ENCODE measurements at regions not wholly inside any gene's neighbourhood (a gene's known extent, or its start where the extent isn't known, plus 50 kb on each side); places are given as distances from the start of the nearest gene placed in this dataset.
"Not testable (repeated sequence)": the region's sequence is repeated elsewhere in the genome, so short reads cannot be mapped to it uniquely, and the experiment has no call there.

DNA sequence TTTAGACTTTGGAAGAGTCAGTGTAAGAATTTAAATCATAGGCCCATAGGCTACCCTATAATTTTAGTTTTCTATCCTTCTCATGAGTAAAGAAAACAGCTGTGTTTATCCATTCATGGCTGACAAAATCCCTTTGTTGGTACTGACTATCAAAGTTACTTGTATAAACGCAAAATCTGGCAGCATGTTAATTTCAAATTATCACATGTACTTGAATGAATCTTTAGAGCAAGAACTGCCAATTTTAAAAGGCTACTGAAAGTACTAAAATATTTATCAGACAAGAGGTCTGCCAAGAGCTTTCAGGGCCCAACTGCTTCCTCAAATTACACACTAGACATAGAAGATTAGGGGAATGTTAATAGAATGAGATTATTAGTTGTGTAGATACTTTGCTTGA is 66.6 kb downstream of the MYL12B start:
- DNase-seq = no peak

DNA sequence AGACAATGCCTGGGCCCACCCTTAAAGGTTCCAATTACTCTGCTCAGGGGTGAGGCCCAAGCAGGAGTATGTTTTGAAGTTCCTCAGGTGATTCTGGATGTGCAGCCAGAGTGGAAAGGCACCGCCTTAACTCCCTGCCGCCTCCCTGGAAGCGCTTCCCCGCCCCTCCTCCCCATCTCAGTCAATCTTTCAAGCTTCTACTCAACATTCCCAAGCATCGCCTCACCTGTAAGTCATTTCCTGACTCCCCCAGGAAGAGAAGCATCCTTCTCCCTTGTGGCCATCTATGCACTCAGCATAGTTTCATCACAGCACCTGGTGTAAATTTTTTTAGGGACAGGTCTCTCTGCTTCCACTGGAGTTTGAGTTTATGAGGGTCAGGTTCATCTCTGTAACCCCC is 67.5 kb downstream of the MYL12B start:
- DNase-seq = no peak

DNA sequence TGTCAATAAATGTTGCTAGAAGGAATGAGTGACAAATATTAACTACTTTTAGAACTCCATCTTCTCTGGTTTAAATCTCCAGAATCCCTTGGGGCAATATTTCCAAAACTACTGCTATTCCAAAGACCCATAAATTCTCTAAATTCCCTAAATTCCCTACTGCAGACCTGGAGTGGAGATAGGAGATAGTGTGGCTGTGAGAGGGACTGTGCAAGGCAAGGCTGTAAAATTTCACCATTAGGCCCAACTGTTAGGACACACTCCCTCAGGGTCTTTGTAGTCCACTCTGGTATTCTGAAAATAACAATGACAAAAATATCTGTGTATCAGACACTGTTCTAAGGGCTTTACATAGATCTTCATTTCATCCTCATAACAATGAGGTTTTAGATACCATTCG is 67.9 kb downstream of the MYL12B start:
- DNase-seq = no peak

DNA sequence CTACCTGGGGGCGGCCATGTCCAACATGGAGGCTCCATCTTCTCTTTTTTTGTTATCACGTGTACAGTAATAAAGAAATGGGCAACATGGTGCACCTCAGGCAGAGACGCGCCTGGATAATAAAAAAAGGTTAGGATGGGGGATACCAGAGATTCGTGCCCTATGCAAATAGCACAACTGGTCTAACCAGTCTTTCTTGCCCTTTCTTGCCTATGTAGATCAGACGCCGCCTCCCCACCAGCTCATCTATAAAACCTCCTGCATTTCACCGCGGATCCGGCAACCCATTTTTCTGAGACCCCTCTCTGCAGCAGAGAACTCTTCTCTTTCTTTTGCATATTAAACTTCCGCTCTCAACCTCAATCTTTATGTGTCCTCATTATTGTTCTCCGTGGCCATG is 68.7 kb downstream of the MYL12B start:
- no peak for DNase-seq

DNA sequence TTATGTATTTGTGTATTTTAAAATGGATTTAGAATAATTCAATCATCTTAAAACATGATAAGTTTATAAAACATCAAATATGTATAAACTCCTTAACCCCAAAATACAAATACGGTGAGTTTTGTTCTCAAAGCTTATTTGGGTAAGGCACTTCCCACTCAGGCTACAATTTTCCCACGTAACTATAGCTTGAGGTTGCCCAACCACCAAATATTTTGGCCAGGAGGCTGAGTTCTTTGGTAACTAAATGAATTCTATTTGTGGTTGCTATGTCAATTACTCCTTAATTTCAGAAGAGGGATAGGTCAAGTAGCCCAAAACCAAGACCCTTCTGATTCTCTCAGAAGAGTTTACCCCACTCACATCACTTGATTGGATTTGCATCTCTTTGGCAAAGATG is 70.4 kb downstream of the MYL12B start:
- no peak for DNase-seq

DNA sequence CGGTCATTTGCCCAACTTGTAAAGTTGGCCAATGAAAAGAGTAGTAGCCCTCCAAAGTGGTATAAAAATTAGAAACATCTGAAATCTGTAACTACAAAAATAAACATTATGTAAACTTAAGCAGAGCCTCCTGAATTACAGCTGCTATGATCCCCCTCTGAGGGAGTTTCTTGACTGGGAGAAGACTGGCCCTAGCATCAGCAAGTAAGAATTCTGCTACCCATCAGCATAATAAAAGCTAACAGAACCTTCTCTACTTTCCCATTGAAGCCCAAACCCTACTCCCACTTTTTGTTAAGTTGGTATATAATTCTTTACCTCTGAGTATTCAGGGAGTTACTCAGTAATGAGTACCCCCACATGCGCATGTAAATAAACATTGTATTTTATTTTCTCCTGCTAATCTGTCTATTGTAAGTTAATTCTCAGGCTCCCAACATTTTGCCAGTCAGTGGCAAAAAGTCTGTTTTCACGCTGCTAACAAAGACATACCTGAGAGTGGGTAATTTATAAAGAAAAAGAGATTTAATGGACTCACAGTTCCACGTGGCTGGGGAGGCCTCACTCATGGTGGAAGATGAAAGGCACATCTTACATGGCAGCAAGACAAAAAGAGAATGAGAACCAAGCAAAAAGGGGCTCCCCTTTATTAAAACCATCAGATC is 71.3 kb downstream of the MYL12B start:
- DNase-seq = no peak

DNA sequence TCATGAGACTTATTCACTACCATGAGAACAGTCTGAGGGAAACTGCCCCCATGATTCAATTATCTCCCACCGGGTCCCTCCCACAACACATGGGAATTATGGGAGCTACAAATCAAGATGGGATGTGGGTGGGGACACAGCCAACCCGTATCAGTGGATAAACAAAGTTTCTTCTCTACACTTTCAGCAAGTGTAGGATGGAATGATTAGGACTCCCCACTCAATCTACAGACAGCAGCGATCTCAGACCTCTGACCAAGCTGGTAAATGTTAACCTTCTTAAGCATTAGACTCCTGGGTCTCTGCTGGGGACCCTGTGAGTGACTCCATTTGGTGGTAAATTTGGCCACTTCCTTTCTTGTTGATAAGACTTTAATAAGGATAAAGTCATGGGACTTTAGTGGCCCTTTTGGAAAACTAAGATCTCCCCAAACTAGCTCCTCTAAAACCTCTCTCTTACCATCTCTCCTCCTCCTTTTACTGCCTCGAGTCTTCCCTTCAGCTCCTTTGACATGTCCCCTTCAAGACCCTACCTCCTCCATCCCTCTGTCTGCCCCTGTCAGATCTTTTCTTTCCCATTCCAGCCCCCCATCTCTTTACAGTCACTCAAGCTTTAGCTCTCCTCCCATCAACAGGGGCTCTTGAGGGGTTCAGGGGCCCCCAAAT is 71.9 kb downstream of the MYL12B start:
- no peak for DNase-seq

DNA sequence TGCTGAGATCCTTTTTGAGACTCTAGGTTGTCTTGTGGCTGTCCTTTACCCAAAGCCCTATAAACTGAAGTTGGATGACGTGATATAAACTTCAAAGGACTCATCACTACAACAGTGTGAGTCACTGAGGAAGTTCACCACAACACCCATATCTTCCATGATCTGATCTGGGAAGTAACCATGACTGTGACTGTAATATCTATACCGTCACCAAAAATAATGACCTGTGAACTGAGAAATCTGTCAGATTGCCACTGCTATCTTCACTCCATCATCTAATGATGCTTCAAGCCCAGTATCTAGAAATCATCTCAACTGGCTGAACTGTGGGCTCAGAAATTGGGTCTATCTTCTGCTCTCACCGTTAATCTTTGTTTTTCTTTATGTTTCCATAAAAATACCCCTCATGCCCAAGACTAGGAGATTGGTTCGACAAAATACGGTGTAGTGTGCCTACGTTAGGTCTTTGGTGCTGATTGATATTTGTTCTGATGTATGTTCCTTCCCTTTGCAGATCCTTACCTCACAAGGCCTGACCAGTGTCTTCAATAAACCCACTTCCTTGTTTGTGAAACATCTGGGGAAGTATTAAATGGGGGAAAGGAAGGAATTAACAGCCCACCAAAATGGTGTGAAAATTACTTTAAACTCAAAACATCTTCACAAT is 78.2 kb downstream of the MYL12B start:
- DNase-seq = no peak

DNA sequence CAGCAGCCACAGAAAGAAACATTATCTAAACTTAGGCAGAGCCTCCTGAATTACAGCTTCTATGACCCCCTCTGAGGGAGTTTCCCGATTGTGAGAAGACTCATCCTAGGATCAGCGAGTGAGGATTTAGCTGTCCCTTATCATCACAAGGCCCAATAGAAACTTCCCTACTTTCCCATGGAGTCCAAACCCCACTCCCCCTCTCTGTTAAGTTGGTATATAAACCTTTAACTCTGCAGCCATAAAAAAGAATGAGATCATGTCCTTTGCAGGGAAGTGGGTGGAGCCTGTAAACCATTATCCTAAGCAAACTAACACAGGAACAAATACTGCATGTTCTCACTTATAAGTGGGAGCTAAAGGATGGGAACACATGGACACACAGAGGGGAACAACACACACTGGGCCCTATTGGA is 78.8 kb downstream of the MYL12B start:
- DNase-seq = no peak

DNA sequence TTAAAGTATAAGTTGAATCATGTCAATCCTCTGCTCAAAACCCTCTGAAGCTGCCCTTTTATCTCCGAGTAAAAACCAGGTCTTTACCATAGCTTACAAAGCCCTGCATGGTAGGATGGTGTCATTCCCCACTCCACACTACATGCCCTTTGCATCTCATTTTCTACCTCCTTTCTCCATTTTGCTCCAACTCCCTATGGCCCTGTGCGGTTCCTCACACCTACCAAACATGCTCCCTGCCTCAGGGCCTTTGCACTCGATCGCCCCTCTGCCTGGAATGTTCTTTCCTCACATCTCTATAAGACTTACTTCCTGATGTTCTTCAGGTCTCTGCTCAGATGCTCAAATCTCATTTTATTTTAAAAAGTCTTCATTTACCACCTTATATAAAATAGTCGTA is 80.7 kb downstream of the MYL12B start:
- DNase-seq = no peak

DNA sequence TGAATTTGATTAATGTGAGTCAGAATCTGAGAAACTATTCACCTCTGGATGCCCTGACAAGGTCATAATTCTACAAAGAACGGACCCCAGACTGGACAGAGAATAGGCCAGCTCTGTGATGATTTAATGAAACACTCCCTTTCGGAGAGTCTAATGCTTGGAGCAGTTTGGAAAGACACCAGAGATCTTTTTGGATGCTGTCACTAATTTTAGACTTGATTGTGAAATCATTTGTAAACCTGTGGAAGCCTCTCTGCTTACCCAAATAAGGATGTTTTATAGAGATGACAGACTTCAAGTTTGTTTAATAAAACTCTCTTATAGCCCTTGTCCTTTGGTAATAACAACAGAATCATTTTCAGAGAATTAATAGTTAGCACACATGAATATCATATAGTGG is 83.5 kb downstream of the MYL12B start:
- DNase-seq = no peak

DNA sequence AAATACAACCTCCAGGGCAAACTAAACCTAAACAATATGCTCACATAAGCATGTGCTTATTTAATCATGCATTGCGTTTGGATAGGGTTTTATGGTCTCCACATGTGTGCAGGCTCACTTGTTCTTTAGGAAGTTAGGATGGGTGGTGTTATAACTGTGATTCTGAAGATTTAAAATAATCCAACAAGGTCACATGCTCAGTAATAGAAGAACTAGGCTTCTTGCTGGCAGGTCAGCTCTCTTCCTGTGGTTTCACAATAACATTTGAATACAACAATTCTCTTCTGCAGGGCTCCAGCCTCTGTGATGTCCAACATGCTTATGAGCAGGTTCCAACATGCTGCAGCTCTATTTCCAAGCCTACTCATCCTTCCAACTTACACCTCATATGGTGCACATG is 84.0 kb downstream of the MYL12B start:
- DNase-seq = no peak

DNA sequence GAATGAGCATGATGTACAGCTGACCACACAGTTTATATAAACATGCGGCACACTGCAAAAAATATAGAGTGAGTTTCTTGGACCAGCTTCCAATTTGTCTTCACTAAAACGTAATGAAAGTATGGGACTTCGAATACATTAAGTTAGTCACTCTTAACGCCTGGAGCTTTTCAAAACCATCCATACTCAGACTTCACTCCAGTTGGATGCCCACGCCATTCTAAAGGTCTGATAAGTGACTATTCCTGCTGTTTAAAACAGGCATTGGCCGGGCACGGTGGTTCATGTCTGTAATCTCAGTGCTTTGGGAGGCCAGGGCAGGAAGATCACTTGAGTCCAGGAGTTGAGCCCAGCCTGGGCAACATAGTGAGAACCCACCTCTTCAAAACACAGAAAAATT is 84.6 kb downstream of the MYL12B start:
- DNase-seq = no peak

DNA sequence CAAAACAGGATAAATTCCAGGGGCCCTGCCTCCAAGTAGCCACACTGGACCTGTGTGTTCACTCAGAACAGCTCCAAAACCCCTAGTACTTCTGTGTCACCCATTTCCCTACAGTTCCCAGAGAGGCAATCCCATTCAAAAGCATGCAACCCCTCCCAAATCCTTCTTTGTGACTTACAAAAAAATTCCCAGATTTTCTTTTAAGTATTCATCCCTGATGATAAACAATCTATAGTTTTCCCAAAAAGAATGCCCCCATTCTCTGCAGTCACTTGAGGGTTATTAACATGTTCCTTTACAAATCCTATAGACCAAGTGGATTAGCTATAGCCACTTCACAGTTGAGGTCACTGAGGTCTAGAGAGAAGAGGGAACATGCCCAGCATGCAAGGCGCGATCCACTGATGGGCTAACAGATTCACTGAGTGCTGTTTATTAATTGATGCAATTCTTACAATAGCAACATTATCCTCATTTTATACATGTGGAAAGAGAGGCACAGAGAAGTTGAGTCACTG is 85.4 kb downstream of the MYL12B start:
- DNase-seq = no peak

DNA sequence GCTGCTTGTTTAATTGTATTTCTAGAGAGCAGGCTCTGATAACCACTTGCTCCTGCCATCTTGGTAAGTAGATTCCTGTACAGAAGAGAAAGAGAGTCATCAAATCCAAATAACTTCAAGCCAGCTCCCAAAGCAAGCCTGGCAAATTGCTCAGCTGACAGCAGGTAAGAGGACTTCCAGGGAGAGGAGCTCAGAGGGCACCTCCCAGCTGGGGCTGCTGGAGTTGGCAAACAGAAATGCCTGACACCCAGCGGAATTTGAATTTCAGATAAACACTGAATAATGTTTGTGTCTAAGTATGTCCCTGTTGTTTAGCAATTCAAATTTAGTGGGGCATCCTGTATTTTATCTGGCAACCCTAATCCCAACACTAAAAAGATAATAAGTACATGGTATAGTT is 86.2 kb downstream of the MYL12B start:
- DNase-seq = no peak

DNA sequence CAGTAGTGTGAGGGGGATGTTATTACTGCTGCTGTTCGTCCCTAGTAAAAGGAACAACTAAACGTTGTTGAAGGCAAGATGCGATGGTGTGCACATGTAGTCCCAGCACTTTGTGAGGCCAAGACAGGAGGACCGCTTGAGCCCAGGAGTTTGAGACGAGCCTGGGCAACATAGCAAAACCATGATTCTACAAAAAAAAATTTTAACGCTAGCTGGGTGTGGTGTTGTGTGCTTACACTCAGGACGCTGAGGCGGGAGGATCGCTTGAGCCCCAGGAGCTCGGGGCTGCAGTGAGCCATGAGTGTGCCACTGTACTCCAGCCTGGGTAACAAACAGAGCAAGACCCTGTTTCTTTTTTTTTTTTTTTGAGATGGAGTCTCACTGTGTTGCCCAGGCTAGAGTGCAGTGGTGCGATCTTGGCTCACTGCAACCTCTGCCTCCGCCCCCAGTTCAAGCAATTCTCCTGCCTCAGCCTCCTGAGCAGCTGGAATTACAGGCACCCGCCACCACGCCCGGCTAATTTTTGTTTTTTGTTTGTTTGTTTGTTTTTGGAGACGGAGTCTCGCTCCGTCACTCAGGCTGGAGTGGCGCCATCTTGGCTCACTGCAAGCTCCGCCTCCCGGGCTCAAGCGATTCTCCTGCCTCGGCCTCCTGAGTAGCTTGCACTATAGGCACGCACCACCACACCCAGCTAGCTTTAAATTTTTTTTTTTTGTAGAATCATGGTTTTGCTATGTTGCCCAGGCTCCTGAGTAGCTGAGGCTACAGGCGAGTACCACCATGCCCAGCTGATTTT is 87.3 kb downstream of the MYL12B start:
- DNase-seq = not testable (repeated sequence)

DNA sequence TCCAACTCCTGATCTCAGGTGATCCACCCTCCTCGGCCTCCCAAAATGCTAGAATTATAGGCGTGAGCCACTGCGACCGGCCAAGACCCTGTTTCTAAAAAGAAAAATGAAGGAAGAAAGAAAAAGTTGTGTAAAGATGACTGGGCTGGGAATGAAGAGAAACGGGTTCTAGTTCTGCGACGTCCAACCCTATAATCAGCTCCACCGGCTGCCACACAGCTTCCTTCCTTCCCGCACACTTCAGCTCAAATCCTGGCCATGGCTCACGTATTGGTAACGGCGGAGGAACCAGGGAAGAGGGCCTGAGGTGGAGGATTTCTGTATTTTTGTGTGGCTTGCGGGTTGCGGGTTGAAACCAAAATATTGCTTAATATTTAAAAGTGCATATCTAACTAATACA is 88.1 kb downstream of the MYL12B start:
- no peak for DNase-seq

DNA sequence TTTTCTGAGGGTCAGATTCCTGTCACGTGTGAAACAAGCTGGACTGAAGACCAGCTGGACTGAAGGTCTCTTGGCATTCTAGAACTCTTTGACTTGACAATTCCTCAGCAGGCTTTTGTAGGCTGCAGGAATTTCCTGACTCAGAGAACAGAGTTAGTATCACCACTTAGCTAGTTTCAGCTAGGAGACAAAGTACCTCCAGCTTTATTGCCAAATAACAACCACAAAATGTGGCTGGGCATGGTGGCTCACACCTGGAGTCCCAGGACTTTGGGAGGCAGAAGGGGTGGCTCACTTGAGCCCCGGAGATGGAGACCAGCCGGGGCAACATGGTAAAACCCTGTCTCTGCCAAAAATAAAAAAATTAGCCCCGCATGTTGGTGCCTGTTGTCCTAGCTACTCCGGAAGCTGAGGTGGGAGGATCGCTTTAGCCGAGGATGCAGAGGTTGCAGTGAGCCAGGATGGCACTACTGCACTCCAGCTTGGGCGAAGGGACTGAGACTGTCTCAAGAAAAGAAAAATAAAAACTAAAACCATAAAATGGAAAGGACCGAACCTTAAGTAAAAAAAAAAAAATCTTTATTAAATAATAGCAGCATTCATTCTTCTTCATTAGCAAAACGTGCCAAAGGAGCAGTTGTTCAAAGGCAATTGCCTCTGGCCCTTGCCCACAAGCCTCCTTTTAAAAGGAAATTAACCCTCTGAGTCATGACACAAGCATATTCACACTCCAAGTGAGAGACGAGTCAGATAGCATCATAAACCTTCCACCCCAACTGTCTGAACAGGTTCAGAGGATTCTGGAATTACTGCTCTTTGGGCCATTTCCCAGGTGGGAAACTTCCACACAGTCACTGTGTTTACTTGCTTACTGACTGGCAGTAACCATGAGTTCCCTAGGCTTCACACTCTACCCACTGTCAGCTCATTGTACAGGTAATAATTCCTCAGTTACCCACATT is 88.9 kb downstream of the MYL12B start:
- no peak for DNase-seq

DNA sequence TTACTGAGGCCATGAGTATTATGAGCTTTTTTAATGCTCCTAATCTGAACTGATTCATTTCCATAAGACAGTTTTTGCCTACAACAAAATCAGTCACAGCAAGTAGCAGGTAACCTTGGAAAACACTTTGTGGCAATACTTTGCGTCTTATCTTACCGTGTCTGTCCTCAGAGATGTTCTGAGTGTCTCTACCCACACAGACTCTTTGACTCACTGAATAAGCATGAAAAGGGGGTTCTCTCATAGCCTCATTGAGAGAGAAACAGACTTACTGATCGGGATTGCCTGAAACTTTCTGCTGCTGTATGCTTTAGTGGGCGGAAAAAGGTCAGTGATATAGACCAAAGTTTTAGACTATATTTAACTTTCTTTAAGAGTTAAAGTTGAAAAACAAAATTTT is 92.6 kb downstream of the MYL12B start:
- no peak for DNase-seq

DNA sequence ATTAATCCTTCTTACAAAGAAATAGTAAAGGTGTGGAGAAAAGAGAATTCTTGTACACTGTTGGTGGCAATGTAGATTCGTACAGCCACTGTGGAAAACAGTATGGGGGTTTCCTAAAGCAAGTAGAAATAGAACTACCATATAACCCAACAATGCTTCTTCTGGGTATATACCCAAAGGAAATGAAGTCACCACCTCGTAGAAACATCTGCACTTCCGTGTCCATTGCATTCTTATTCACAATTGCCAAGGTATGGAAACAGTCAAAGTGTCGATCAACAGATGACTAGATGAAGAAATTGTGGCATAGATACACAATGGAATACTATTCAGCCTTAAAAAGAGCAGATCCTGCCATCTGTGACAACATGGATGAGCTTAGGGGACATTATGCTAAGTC is 93.4 kb upstream of the TGIF1 start:
- no peak for DNase-seq

DNA sequence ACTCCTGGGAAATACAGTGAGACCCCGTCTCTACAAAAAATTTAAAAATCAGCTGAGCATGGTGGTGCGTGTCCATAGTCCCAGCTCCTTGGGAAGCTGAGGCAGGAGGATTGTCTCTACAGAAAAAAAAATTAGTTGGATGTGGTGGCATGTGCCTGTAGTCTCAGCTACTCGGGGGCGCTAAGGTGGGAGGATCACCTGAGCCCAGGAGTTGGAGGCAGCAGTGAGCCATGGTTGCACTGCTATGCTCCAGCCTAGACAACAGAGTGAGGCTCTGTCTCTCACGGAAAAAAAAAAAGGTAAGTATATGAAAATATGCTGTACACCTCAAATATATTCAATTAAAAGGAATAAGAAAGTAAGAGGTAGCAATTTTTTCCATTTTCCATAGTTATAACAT is 92.5 kb upstream of the TGIF1 start:
- DNase-seq = no peak

DNA sequence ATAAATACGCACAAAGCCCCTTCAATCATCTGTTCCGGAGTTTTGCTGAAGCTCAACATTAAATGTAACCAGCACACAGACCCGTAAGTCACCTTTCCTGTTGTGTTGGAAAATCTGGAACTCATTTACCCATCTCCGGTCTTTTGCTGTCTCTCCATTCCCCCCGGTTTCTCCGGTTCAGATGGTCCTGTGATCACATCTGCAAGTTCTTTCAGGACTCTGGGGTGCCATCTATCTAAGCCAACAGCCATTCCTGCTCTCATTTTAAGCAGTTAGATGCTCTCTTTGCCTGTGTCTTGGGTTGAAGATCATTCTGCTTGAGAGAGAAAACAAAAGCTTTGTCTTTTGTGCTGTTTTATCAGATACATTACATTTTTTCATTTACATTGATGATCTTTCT is 91.7 kb upstream of the TGIF1 start:
- DNase-seq = no peak

All from NCI-H2171 treated with DMSO at 0.1 percent for 48 hours (cell line).